ENCODE measurements at regions not wholly inside any gene's neighbourhood (a gene's known extent, or its start where the extent isn't known, plus 50 kb on each side); places are given as distances from the start of the nearest gene placed in this dataset.

- H3K27ac ChIP-seq (ENCODE audit: low read depth, low read length, poor library complexity, severe bottlenecking), result no peak overlapping the region
- DNase-seq (ENCODE audit: low spot score), result no peak
- no peaks in the 10 kb centered on the region for H3K36me3 ChIP-seq (ENCODE audit: insufficient read depth, low read length, poor library complexity, severe bottlenecking)
- no TSS peak for BruUV-seq (replicated peaks)
- no peak overlapping the region for H3K4me3 ChIP-seq (ENCODE audit: low read depth, low read length, poor library complexity, severe bottlenecking)
- ChIA-PET CTCF (no interaction called here), POLR2A (ENCODE audit: low non-redundant PET) (no interaction called here)
- no peaks in the 10 kb centered on the region for H3K4me1 ChIP-seq (ENCODE audit: insufficient read depth, low read length, poor library complexity, severe bottlenecking)
- H3K9me3 ChIP-seq (ENCODE audit: low read depth, low read length, poor library complexity, severe bottlenecking), result no peaks in the 10 kb centered on the region
- intact Hi-C loops (cut with micrococcal nuclease; ENCODE audit: unreplicated experiment), result no loop called here
- no peaks in the 10 kb centered on the region for H3K27me3 ChIP-seq (replicated peaks; ENCODE audit: insufficient read depth, low read depth, low read length, poor library complexity)
- TF ChIP-seq, protein P1, sequence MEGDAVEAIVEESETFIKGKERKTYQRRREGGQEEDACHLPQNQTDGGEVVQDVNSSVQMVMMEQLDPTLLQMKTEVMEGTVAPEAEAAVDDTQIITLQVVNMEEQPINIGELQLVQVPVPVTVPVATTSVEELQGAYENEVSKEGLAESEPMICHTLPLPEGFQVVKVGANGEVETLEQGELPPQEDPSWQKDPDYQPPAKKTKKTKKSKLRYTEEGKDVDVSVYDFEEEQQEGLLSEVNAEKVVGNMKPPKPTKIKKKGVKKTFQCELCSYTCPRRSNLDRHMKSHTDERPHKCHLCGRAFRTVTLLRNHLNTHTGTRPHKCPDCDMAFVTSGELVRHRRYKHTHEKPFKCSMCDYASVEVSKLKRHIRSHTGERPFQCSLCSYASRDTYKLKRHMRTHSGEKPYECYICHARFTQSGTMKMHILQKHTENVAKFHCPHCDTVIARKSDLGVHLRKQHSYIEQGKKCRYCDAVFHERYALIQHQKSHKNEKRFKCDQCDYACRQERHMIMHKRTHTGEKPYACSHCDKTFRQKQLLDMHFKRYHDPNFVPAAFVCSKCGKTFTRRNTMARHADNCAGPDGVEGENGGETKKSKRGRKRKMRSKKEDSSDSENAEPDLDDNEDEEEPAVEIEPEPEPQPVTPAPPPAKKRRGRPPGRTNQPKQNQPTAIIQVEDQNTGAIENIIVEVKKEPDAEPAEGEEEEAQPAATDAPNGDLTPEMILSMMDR (conservative IDR thresholded peaks at IDR 0.05; ENCODE audit: low read depth, low read length), result no peak
- TF ChIP-seq EZH2 (IDR thresholded peaks at IDR 0.05; ENCODE audit: borderline replicate concordance, low read depth, low read length, poor library complexity, severe bottlenecking), result no peak
Measured at GRCh38 chr18:61057443-61057842, 275.8 kb upstream of the CDH20 start.

DNA sequence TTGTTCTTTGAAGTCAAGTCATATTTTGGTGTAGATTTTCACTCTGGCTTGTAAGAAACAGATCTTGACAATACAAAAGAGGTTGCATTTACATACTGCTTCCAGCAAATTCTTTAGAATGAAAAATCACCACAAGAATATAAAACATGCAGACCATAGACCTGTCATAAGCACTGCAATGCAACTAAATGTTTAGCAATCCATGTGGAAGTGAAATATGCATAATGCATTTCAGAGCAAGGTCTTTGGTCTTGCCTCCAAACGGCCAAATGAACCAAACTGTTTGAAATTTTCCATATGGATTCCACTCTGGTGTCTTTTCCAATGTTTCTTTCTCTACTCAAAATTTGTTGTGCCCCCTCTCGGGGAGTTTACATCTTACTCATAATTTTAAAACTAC lies 271.0 kb upstream of the CDH20 start:
- Histone ChIP-seq H3K4me1 (ENCODE audit: insufficient read depth, low read length, poor library complexity, severe bottlenecking) (no peaks in the 10 kb centered on the region), H3K9me3 (ENCODE audit: low read depth, low read length, poor library complexity, severe bottlenecking) (no peaks in the 10 kb centered on the region), H3K27ac (ENCODE audit: low read depth, low read length, poor library complexity, severe bottlenecking) (no peak overlapping the region), H3K4me3 (ENCODE audit: low read depth, low read length, poor library complexity, severe bottlenecking) (no peak overlapping the region), H3K27me3 (replicated peaks; ENCODE audit: insufficient read depth, low read depth, low read length, poor library complexity) (no peaks in the 10 kb centered on the region), H3K36me3 (ENCODE audit: insufficient read depth, low read length, poor library complexity, severe bottlenecking) (no peaks in the 10 kb centered on the region)
- ChIA-PET POLR2A (ENCODE audit: low non-redundant PET) (no interaction called here), CTCF (no interaction called here)
- intact Hi-C loops (cut with micrococcal nuclease; ENCODE audit: unreplicated experiment), result no loop called here
- no TSS peak for BruUV-seq (replicated peaks)
- DNase-seq (ENCODE audit: low spot score), result no peak
- TF ChIP-seq, protein P1 (conservative IDR thresholded peaks at IDR 0.05; ENCODE audit: low read depth, low read length), result no peak
- no peak for TF ChIP-seq EZH2 (IDR thresholded peaks at IDR 0.05; ENCODE audit: borderline replicate concordance, low read depth, low read length, poor library complexity, severe bottlenecking)

GRCh38 chr18:61064911-61065310 lies 268.3 kb upstream of the CDH20 start:
- Histone ChIP-seq H3K27me3 (replicated peaks; ENCODE audit: insufficient read depth, low read depth, low read length, poor library complexity) (no peaks in the 10 kb centered on the region), H3K4me1 (ENCODE audit: insufficient read depth, low read length, poor library complexity, severe bottlenecking) (no peaks in the 10 kb centered on the region), H3K36me3 (ENCODE audit: insufficient read depth, low read length, poor library complexity, severe bottlenecking) (no peaks in the 10 kb centered on the region), H3K27ac (ENCODE audit: low read depth, low read length, poor library complexity, severe bottlenecking) (no peak overlapping the region), H3K4me3 (ENCODE audit: low read depth, low read length, poor library complexity, severe bottlenecking) (no peak overlapping the region), H3K9me3 (ENCODE audit: low read depth, low read length, poor library complexity, severe bottlenecking) (no peaks in the 10 kb centered on the region)
- ChIA-PET CTCF (no interaction called here), POLR2A (ENCODE audit: low non-redundant PET) (no interaction called here)
- TF ChIP-seq, protein P1 (conservative IDR thresholded peaks at IDR 0.05; ENCODE audit: low read depth, low read length), result no peak
- TF ChIP-seq EZH2 (IDR thresholded peaks at IDR 0.05; ENCODE audit: borderline replicate concordance, low read depth, low read length, poor library complexity, severe bottlenecking), result no peak
- intact Hi-C loops (cut with micrococcal nuclease; ENCODE audit: unreplicated experiment), result no loop called here
- no TSS peak for BruUV-seq (replicated peaks)
- no peak for DNase-seq (ENCODE audit: low spot score)

Measured in A673 (cell line).